ENCODE measurements at regions not wholly inside any gene's neighbourhood (a gene's known extent, or its start where the extent isn't known, plus 50 kb on each side); places are given as distances from the start of the nearest gene placed in this dataset.

DNA sequence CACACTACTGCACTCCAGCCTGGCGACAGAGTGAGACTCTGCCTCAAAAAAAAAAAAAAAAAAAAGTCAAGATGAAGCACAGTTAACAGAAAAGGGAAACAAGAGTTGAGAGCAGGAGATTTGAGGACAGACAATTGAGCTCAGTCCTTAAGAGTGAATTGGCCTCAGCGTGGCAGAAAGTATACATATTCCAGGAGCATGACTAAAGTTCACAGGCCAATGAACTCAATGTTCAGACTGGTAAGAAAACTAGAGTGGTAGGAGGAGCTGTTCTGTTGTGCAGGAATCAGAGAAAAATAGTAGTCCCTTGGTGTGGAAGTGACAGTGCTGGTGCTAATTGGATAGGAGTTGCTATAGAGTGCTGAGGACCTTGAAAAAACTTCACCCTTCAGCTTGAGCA lies 60.0 kb downstream of the NRN1 start:
- no peak for DNase-seq (ENCODE audit: low read depth in 4 of 4, low spot score in 3 of 4)

DNA sequence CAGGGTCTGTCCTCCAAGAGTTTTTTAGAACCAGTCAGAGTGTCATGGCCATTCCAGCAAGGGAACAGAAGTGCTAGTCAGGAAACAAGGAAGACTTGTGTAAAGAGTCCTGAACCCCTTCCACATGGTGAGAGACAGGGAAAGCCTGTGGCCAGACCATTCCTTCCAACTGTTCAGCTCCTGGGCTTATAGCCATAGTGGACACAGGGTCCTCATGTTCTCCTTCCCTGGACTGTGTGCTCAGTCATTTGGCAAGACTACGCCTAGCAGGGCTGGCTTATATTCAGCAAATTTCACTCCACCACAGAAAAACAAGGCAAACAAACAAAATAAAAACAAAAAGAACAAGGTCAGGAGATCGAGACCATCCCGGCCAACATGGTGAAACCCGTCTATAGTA lies 60.5 kb downstream of the NRN1 start:
- no peak for DNase-seq (ENCODE audit: low read depth in 4 of 4, low spot score in 3 of 4)

DNA sequence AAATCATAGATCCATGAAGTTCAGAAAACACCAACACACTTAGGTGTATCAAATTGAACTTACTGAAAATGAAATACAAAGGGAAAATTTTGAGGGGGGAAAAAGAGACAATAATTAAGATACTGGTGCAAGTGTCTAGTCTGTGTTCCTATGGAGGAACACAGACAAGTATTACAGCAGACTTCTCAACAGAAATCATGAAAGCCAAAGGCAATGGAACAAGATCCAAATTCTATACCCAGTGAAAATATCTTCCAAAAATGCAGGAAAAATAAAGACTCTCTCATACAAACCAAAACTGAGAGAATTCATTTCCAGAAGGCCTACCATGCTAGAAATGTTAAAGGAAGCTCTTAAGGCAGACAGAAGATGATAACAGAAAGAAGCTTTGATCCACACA lies 63.1 kb downstream of the NRN1 start:
- DNase-seq (ENCODE audit: low read depth in 4 of 4, low spot score in 3 of 4) = no peak

DNA sequence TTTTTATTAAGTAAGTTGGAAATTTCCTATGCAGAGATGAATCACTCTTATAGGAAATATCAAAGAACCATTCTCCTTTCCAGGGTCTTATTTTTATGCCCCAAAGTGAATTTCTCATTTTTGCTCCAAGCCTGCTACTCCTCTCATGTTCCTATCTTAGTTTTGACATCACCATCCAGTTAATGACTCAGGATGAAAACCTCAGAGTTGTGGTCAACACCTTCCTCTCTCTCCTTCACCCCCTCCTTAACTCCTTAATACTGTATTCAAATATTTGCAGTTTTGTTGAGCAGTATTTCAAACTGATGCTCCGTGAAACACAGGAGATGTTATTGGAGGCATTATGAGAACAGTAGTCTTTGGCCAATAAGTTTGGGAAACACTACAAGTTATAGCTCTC lies 64.1 kb downstream of the NRN1 start:
- DNase-seq (ENCODE audit: low read depth in 4 of 4, low spot score in 3 of 4) = no peak

DNA sequence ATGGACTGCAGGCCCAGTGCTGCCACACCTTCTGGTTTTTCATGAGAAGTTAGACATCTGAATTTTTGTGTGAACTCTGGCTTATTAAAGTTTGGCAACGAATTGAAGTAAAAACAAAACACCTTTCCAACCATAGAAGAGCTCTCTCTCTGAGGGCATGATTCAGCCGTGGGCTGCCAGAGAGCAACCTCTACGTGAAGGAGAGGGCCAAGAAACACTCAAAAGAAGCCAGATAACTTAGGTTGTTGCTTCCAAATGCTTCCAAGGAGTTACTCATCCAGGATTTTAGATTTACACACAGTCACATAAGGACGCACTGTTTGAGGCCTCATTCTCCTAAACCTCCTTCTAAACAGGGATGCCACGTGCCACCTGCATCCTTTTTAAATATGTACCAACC lies 65.5 kb downstream of the NRN1 start:
- no peak for DNase-seq (ENCODE audit: low read depth in 4 of 4, low spot score in 3 of 4)

DNA sequence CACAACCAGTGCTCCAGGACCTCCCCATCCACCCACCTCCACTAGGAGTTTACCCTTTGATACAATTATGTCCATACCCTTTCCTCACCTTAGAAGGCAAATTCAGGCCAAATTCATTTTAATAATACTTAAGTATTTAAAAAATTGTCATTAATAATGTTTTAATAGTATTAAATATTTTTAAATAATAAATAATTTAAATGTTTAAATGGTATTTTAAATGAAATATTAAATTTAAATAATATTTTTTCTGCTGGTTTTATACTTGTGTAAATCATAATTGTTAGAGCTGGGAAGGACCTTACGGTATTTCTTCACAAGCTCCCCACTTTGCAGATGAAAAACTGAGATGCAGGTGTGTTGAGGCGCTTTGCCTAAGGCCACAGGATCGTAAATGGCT lies 67.8 kb downstream of the NRN1 start:
- no peak for DNase-seq (ENCODE audit: low read depth in 4 of 4, low spot score in 3 of 4)

DNA sequence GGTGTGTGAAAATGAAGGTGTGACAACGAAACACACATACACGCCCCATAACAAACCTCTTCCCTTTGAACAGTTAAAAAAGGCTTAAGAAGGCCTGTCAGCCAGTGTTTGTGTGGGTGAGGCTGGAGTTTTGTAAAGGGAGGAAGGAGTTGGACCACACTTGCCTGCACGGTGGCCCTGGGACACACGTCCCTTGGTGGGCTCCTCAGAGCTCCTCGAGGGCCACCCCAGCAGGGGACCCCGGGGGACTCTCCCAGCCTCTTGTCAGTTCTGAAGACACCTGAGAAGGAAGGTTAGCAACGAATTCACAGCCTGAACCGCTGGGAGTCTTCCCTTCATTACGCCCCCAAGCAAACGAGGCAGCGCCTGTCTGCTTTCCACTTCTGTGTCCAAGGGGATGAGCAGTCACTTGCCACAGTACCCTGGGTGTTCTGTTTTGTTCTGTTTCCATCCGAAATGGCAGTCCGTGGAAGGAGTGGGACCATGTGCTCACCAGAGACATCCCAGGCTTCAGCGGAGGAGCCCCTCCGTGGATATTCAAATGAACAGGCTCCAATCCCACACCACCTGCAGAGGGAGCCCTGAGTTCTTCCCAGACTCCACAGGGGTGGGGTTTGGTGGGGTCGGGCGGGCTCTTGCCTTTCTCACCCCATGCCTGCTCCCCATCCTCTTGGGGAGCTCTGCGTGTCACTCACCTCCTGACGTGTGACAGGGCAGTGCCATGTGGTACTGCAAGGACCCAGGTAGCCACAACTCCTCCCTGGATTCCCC lies 68.6 kb downstream of the NRN1 start:
- DNase-seq (ENCODE audit: low read depth in 4 of 4, low spot score in 3 of 4) = no peak

DNA sequence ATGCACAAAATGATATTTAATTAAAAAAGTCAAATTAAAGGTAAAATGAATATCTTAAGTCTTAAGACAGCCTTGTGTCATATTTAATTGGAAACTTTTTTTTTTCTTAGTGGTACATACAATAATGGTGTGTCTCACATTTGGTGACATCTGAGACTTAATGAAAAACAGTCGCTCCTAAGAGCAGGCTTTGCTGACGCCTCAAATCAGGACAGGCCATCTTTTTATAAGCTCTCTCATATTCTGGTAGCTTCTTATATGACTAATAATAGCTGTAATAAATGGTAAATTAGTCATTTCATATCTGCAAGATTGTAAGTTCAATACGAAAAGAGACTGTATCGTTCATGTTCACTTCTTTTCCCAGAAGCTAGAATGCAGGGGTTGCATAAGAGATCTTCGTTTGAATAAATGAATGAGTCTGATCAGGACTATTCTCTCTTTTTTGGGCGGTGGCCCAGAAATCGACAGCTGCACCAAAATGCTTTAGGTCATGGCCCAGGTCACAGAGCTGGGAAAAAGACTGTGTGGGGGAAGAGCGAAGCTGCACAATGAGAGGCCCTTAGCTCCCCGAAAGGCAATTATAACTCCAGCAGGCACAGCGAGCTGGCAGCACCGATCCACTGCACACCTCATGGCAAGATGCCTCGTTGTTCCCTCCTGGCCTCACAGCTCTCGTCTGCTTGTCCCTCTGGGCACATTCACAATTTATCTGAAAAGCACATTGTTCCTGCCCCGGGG lies 69.4 kb downstream of the NRN1 start:
- no peak for DNase-seq (ENCODE audit: low read depth in 4 of 4, low spot score in 3 of 4)

DNA sequence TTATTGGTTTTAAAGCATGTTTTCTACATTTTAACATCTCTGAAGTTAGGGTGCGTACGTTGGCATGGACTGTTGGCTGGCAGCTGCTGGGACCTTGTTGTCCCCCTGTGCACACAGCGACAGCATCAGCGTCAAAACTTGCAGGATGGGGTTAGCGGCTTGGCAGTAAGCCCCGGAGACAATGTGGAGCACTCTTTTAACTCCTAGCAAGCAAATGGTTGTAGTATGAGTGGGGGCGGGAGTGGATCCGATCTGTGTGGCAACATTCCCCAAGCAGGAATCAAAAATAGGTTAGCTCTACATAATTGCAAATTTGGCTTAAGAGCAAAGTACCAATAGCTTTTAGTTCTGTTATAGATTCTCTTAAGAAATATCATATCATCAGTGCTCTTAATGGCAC lies 70.1 kb downstream of the NRN1 start:
- DNase-seq (ENCODE audit: low read depth in 4 of 4, low spot score in 3 of 4) = no peak

DNA sequence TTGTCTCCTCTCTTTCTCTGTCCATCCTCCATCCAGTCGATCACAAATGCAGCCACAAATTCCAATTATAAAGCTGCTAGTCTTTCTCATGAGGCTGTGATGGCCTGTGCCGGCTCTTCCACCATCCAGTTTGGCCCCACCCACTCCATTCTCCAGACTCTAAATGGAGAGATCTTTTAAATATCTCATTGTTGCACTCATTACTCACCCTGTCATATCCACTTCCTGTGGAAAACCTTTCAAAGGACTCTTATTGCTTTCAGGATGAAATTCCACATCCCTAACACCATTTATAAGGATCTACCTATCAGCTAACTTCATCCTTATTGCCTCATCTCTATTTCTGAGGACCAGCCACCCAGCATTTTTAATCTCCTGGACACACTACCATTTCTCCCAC lies 70.6 kb downstream of the NRN1 start:
- no peak for DNase-seq (ENCODE audit: low read depth in 4 of 4, low spot score in 3 of 4)

DNA sequence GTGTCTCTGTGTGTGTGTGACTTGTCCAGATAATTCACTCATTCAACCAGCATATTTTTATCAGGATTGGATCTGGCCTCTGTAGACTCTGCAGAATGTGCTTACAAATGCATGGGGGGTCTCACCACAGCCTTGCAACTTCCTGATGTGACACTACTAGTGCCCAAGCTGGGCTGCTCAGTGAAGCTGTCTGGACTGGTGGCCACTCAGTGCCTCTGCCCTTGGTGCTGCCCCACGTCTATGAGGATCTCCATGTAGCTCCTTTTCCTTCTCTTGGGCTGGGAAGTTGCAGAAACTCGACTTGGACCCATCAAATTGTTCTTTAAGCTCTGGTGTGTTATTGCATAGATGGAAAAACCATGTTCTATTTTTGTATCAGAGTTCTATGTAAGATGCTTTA lies 75.8 kb downstream of the NRN1 start:
- no peak for DNase-seq (ENCODE audit: low read depth in 4 of 4, low spot score in 3 of 4)

DNA sequence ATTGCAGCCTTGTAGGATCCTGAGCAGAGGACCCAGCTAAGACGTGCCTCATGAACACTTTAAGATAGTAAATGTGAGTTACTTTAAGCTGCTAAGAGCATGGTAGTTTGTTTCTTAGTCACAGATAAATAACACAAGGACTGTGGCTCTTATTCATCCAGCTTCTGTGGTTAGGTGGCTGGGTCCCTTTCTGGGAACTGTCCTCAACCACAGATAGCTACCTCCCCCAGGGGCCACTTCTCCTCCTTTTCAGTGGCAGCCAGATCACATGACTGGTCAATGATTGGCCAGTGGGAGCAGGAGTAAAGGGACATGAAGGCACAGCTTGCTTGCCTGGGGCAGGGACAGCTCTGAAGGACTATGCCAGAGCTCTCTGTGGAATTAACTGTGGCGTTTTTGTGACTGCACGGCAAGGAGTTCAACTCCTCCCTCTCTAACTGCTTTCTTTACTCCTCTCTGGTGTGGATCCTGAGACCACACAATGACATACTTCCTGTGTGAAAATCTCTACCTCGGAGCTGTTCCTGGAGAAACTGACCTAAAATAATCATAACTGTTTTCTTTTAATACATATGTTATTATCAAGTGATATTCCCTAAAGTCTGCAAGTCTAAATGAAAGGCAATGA lies 76.5 kb downstream of the NRN1 start:
- no peak for DNase-seq (ENCODE audit: low read depth in 4 of 4, low spot score in 3 of 4)

DNA sequence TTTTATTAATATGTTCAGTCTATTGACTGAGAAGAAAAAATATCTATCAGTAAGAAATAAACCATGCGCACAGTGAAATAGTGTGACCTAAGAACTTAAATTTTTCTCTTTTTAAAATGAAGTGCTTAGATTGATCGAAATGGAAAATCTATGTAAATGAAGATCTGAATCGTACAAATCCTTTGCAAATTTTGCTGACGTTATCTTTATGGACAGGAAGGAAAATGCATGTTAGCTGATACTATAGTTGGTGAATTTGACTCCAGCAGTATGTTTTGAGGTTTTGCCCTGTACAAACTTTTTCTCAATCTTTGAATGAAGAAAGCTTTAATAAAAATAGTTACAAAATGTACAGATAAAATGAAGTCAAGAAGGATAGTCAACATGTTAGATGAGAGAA lies 82.9 kb downstream of the NRN1 start:
- no peak for DNase-seq (ENCODE audit: low read depth in 4 of 4, low spot score in 3 of 4)

DNA sequence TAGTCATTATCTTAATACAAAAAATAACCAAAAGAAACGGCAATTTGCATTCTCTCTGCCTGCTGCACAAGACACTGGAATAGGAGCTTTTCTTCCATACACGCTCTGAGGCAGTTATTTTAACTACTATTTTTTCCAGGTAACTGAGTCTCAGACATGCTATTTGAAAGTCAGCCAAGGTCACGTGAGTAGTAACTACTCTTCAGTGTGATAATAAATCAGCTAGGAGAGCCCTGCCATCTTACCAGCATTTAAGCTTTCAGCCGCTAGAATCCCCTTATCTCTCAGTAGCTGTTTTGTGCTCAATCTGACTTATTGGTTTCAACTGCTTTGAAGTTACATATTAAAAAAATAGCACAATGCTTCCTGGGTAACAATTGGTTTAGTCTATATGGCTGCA lies 84.5 kb downstream of the NRN1 start:
- no peak for DNase-seq (ENCODE audit: low read depth in 4 of 4, low spot score in 3 of 4)

DNA sequence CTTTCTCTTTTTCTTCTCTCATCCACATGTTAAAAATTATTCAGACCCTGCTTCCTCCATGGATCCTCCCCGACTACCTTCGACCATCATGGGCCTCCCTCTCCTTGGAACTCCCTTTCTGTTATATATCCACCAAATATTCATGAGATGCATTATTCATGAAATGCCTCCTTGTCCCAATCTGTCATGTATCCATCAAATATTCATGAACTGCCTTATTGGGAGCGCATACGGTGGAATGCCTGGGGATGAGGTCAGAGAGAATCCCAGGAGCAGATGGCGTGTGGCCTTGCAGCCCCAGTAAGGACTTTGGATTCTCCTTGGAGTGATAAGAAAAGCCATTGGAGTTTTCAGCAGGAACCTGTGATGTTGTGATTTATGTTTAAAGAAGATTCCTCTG lies 97.0 kb downstream of the NRN1 start:
- DNase-seq (ENCODE audit: low read depth in 4 of 4, low spot score in 3 of 4) = no peak

DNA sequence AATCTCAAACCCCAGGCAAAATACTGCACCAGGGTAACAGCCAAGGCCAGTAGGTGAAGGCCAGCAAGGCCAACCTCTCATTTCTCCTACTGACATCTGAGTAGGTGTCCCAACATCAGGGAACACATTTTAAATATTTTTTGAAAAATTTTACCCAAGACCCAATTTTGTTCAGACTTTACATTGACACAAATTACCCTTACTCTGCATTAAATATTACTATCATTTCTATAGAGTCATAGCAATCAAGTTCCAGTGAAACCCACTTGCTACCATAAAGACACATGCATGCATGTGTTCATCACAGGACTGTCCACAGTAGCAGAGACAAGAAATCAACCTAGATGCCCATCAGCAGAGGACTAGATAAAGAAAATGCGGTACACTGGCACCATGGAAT lies 99.9 kb downstream of the NRN1 start:
- DNase-seq (ENCODE audit: low read depth in 4 of 4, low spot score in 3 of 4) = no peak

DNA sequence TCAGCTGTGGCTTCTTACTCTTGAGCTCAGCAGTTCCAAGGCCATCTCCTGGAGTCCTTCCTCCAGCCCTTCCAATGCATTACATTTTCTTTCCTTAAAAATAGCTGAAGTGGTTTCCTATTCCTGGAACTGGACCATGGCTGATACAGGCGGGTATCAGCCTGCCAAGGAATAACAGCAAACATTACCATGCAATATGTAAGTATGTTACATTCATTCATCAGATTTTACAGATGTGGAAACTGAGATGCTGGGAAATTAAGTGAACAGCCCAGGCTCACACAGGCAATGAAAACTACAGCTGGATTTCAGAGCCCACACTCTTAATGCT lies 100.4 kb downstream of the NRN1 start:
- no peak for DNase-seq (ENCODE audit: low read depth in 4 of 4, low spot score in 3 of 4)

DNA sequence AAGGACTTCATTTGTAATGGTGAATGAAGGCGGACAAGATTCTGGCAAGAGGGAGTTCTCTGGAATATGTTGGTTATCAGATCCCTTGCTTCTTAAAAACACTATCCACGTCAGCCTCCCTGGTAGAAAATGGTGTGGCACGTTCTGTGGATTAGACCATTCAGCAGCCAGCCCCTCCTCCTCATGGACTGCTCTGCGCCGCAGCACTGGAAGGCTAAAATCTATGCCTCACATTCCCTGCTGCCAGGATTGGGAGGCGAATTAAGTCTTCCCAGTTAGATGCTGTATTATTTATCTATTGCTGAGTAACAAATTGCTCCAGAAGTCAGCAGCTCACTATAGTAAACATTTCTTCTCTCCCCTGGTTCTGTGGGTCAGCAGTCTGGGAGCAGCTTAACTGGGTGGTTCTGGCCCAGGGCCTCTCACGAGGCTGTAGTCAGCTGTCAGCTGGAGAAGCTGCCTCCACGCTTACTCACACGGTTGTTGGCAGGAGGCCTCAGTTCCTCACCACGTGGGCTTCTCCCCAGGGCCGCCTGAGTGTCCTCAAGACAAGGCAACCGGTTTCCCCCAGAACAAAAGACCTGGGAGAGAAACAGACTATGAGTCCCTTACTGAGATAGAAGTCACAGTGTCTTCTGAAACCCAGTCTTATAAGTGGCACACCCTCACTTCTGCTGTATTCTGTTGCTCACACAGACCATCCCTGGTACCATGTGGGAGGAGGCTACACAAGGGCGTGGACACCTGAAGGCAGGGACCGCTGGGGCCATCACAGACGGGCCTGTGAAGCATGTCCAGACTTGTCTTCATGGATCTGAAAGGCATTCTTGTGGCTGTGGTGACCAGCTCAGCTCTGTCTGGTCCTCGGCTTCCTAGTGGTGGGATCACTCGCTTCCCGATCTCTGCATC lies 101.0 kb downstream of the NRN1 start:
- no peak for DNase-seq (ENCODE audit: low read depth in 4 of 4, low spot score in 3 of 4)

DNA sequence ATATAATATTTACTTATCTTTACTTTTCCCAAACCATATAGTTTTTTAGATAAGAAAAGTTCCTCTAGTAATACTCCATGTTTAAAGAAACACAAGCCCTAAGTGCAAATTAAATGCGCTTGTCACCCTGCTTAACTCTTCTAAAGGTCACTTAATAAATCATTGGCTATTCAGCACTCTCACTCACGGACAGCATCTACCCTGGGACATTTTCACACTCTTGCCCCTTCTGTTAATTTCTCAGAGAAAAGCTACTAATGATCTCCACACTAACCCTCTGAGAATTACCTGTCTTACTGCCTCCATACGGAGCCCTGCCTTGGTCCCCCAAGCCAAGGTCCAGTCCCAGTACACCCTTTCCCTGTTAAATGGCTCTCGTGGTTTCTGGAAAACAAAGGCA lies 102.2 kb downstream of the NRN1 start:
- no peak for DNase-seq (ENCODE audit: low read depth in 4 of 4, low spot score in 3 of 4)

DNA sequence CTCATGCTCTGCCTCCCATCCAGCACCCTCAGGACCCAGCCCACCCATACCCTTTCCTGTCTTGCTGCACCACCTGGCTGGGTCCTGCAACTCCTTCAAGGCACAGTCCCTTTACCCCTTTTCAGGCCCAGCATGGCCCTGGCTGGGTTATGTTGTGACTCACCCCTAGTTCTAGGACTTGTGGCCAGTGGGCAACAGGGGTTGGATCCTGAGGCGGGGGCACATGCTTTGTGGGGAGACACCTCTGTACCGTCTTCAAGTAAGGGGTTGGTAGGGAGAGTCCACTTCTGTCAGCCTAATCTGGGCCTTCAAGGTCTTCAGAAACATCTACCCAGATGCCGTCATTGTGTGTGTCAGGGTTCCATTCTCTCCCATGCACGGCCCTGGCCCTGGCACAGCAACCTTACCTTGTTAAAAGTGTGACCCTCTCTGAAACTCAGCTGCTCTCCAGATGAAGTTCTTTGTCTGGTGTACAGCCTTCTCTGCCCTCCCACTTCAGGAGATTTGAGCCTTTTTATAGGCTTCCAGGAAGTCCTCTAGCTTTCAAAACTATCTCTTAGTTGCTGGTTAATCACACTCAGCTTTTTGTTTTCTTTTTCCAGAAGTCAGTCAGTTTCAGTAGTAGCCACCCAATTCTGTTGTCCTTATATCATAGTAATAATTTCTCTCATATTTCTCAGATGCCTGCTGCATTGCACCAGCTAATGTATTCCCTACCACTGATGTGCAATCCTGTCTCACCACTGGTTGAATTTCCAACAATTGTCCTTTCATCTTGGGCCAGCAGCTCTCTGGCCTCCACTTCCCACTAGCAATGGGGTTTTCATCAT lies 107.3 kb downstream of the NRN1 start:
- DNase-seq (ENCODE audit: low read depth in 4 of 4, low spot score in 3 of 4) = no peak
